Mesendoderm (in vitro differentiated cells): ENCODE measurements at regions not wholly inside any gene's neighbourhood (a gene's known extent, or its start where the extent isn't known, plus 50 kb on each side); places are given as distances from the start of the nearest gene placed in this dataset.
A peak's percentile ranks its signal among the peaks of the same experiment; 100 is the strongest.

Experiments
- DNase-seq: peaks from one replicate; pipeline ENCODE4 v3.0.0; 2013
- H2AK5ac ChIP-seq: 2 replicates; pipeline ENCODE4 v1.6.1; 2013; ENCODE audit warnings: low read length, inconsistent platforms
- H2BK120ac ChIP-seq: 2 replicates; pipeline ENCODE4 v1.6.1; 2013; ENCODE audit warnings: low read depth, mild to moderate bottlenecking, low read length, moderate library complexity, mixed read lengths
- H2BK15ac ChIP-seq: replicated peaks from 2 replicates; pipeline ENCODE4 v1.6.1; 2013; ENCODE audit warnings: low read depth, mild to moderate bottlenecking, moderate library complexity
- H2BK5ac ChIP-seq: 2 replicates; pipeline ENCODE4 v1.6.1; 2013; ENCODE audit warnings: low read length, inconsistent platforms
- H3K18ac ChIP-seq: 2 replicates; pipeline ENCODE4 v1.6.1; 2013; ENCODE audit warnings: mild to moderate bottlenecking, low read length, mixed read lengths
- H3K23ac ChIP-seq: one replicate; pipeline ENCODE4 v1.6.1; 2013; ENCODE audit warnings: low read length
- H3K27ac ChIP-seq: 2 replicates; pipeline ENCODE4 v1.5.1; 2013; ENCODE audit warnings: low read depth, mild to moderate bottlenecking, inconsistent platforms, low read length, moderate library complexity
- H3K27me3 ChIP-seq: 2 replicates; pipeline ENCODE4 v1.6.1; 2013; ENCODE audit warnings: low read length, control low read depth, mild to moderate bottlenecking, inconsistent platforms; ENCODE audit not compliant: insufficient read depth, poor library complexity
- H3K36me3 ChIP-seq: 2 replicates; pipeline ENCODE4 v1.6.1; 2013; ENCODE audit warnings: low read length, inconsistent platforms; ENCODE audit not compliant: control insufficient read depth, insufficient read depth
- H3K4ac ChIP-seq: one replicate; pipeline ENCODE4 v1.6.1; 2013; ENCODE audit warnings: low read depth, mild to moderate bottlenecking, low read length, moderate library complexity
- H3K4me1 ChIP-seq: 2 replicates; pipeline ENCODE4 v1.6.1; 2013; ENCODE audit warnings: low read depth, low read length, inconsistent platforms; ENCODE audit not compliant: control insufficient read depth
- H3K4me2 ChIP-seq: 2 replicates; pipeline ENCODE4 v1.6.1; 2013; ENCODE audit warnings: low read length
- H3K4me3 ChIP-seq: 2 replicates; pipeline ENCODE4 v1.5.1; 2013; ENCODE audit warnings: mild to moderate bottlenecking, low read length
- H3K56ac ChIP-seq: one replicate; pipeline ENCODE4 v1.6.1; 2013; ENCODE audit warnings: low read length
- H3K79me1 ChIP-seq: 2 replicates; pipeline ENCODE4 v1.6.1; 2013; ENCODE audit warnings: low read length, inconsistent platforms
- H3K79me2 ChIP-seq: 2 replicates; pipeline ENCODE4 v1.6.1; 2013; ENCODE audit warnings: mild to moderate bottlenecking, low read length; ENCODE audit not compliant: control insufficient read depth, insufficient read depth
- H3K9ac ChIP-seq: 2 replicates; pipeline ENCODE4 v1.6.1; 2013; ENCODE audit warnings: low read length, inconsistent platforms
- H4K5ac ChIP-seq: one replicate; pipeline ENCODE4 v1.6.1; 2013; ENCODE audit warnings: low read length
- H4K8ac ChIP-seq: one replicate; pipeline ENCODE4 v1.6.1; 2013; ENCODE audit warnings: low read depth, mild to moderate bottlenecking, control low read depth, low read length, moderate library complexity
- WGBS: extraction: QIAGEN DNeasy Blood & Tissue Kit; methylation state at CpG from one replicate; pipeline ENCODE4 v1.1.7; 2013; ENCODE audit warnings: low lambda C conversion rate, missing lambda C conversion rate; ENCODE audit not compliant: insufficient coverage; ENCODE audit errors: extremely low coverage; 5-methylcytosine and 5-hydroxymethylcytosine counted together

DNA sequence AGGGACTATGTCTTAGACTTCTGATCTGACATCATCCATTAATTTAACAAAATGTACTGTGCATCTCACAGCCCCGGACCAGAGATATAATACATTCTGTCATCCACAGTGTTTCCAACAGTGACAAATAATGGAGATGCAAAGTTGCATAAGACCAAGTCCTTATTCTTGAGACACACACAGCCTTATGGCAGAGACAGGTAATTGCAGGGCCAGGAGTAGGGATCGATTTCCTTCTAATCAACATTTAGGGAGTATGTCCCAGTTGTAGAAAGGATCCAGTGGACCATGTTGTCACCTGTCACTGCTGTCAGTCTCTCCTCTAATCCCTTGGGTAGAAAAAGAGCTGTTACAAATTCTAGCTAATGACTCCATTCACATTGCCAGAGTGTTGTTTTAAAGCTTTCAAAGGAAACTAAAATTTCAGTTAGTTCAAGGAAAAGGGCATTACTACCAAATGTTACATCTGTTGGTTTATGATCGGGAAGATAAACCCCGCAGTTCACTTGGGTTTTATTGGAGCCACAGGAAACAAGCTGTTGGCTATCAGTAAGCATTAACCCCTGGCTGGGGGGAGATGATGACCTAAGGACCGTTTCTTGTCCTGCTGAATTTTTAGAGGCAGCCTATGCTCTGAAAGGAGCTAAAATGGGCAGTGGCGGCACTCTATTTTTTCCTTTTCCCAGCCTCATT, 111.4 kb upstream of the ATXN1 start:
- H2BK5ac ChIP-seq = no peak overlapping the region
- H3K56ac ChIP-seq = no peak overlapping the region
- H3K4me3 ChIP-seq = no peak overlapping the region
- peaks cover 2% of the 10 kb centered on the region for H3K4me1 ChIP-seq
- no peak overlapping the region for H3K27ac ChIP-seq
- no peak overlapping the region for H4K5ac ChIP-seq
- H3K23ac ChIP-seq = no peak overlapping the region
- no peak overlapping the region for H2AK5ac ChIP-seq
- no peak overlapping the region for H3K9ac ChIP-seq
- H3K79me1 ChIP-seq = no peaks in the 10 kb centered on the region
- H4K8ac ChIP-seq = no peak overlapping the region
- no peak overlapping the region for H3K4ac ChIP-seq
- no peaks in the 10 kb centered on the region for H3K27me3 ChIP-seq
- no peak overlapping the region for H3K4me2 ChIP-seq
- H2BK15ac ChIP-seq = peak overlapping the region; percentile 2
- no peaks in the 10 kb centered on the region for H3K36me3 ChIP-seq
- H2BK120ac ChIP-seq = no peak overlapping the region
- H3K18ac ChIP-seq = no peak overlapping the region
- no CpG with 5 or more reads among the region's 6 CpGs for WGBS
- no peaks in the 10 kb centered on the region for H3K79me2 ChIP-seq
- peak; percentile 46 for DNase-seq

DNA sequence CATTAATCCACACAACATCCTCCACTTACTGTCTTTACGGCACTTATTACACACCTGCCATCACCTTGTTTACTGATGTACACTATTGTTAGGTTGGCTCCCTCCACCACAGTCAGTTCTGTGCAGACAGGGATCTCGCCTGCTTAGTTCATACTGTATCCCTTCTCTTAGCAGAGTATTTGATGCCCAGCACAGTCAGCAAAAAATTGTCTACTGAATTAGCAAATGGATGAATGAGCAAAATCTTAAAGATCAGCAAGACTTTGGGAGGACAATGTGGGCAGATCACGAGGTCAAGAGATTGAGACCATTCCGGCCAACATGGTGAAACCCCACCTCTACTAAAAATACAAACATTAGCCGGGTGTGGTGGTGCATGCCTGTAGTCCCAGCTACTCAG, 109.8 kb upstream of the ATXN1 start:
- no peak overlapping the region for H2BK120ac ChIP-seq
- H2BK5ac ChIP-seq = no peak overlapping the region
- no peak overlapping the region for H3K18ac ChIP-seq
- no peaks in the 10 kb centered on the region for H3K79me2 ChIP-seq
- no CpG with 5 or more reads among the region's 5 CpGs for WGBS
- H3K23ac ChIP-seq = no peak overlapping the region
- H3K4ac ChIP-seq = no peak overlapping the region
- H3K27me3 ChIP-seq = no peaks in the 10 kb centered on the region
- H3K27ac ChIP-seq = no peak overlapping the region
- H3K56ac ChIP-seq = no peak overlapping the region
- no peaks in the 10 kb centered on the region for H3K79me1 ChIP-seq
- H3K4me3 ChIP-seq = no peak overlapping the region
- no peak for DNase-seq
- no peak overlapping the region for H4K5ac ChIP-seq
- no peak overlapping the region for H2AK5ac ChIP-seq
- peaks cover 2% of the 10 kb centered on the region for H3K4me1 ChIP-seq
- no peak overlapping the region for H4K8ac ChIP-seq
- H2BK15ac ChIP-seq = no peak overlapping the region
- H3K4me2 ChIP-seq = no peak overlapping the region
- no peaks in the 10 kb centered on the region for H3K36me3 ChIP-seq
- H3K9ac ChIP-seq = no peak overlapping the region

DNA sequence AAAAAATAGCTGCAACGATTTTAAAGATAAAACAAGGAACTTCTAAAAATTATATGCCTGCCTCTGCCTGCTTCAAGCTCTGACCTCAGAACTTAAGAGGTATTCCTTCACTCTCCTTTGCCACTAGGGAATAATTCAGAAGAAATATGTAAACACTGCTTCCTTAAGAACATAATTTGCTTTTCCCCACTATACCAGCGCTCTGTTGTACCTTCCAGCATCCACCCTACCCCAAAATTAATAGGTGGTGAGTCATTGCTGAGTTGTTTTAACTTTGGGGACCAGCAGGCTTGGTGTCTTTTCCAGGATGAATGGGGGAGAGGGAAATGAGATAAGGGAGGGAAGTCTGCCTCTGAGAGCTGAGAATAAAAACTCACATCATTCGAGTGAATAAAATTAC, 107.7 kb upstream of the ATXN1 start:
- Histone ChIP-seq H3K27me3 (no peaks in the 10 kb centered on the region), H2BK5ac (no peak overlapping the region), H2BK120ac (no peak overlapping the region), H3K36me3 (no peaks in the 10 kb centered on the region), H3K79me2 (no peaks in the 10 kb centered on the region), H3K79me1 (no peaks in the 10 kb centered on the region), H2BK15ac (no peak overlapping the region), H2AK5ac (no peak overlapping the region), H3K27ac (no peak overlapping the region), H3K56ac (no peak overlapping the region), H3K4me3 (no peak overlapping the region), H3K4me1 (peaks cover 2% of the 10 kb centered on the region), H3K4ac (no peak overlapping the region), H3K23ac (no peak overlapping the region), H3K18ac (no peak overlapping the region), H4K8ac (no peak overlapping the region), H4K5ac (no peak overlapping the region), H3K9ac (no peak overlapping the region), H3K4me2 (no peak overlapping the region)
- DNase-seq = no peak
- no CpG with 5 or more reads among the region's 3 CpGs for WGBS

DNA sequence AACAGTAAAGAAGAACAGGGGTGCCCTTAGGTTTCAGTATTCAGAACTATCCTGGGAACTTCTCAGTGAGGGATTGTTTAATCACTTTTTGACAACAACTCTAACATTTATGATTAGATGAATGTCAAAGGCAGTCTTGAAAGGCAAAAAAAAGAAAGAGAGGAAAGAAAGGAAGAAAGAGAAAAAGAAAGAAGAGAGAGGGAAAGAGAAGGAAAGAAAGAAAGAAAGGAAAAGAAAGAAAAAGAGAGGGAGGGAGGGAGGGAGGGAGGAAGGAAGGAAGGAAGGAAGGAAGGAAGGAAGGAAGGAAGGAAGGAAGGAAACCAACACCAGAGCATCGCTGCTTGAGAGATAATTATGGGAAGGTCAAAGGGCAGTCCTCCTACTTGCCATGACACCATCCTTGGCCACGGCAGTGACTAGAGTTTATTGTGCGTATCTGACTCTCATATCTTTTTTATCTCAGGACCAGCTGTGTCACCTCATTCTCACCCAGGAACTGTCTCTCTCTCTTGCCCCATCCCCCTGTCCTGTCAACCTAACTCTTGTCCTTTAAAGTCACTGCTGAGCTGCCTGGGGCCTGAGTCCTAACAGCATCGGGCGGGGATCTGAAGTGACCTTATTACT, 96.8 kb upstream of the ATXN1 start:
- no peak overlapping the region for H3K18ac ChIP-seq
- no peak overlapping the region for H2AK5ac ChIP-seq
- no peak overlapping the region for H2BK5ac ChIP-seq
- H3K36me3 ChIP-seq = no peaks in the 10 kb centered on the region
- no peak overlapping the region for H3K9ac ChIP-seq
- H4K5ac ChIP-seq = no peak overlapping the region
- no peaks in the 10 kb centered on the region for H3K79me1 ChIP-seq
- no peak overlapping the region for H3K56ac ChIP-seq
- H4K8ac ChIP-seq = no peak overlapping the region
- DNase-seq = peak; percentile 92
- H3K4me1 ChIP-seq = no peaks in the 10 kb centered on the region
- no peaks in the 10 kb centered on the region for H3K27me3 ChIP-seq
- H2BK120ac ChIP-seq = no peak overlapping the region
- H3K23ac ChIP-seq = no peak overlapping the region
- no peaks in the 10 kb centered on the region for H3K79me2 ChIP-seq
- no peak overlapping the region for H3K4me2 ChIP-seq
- no CpG with 5 or more reads among the region's 5 CpGs for WGBS
- no peak overlapping the region for H3K4ac ChIP-seq
- no peak overlapping the region for H3K4me3 ChIP-seq
- no peak overlapping the region for H2BK15ac ChIP-seq
- H3K27ac ChIP-seq = no peak overlapping the region

DNA sequence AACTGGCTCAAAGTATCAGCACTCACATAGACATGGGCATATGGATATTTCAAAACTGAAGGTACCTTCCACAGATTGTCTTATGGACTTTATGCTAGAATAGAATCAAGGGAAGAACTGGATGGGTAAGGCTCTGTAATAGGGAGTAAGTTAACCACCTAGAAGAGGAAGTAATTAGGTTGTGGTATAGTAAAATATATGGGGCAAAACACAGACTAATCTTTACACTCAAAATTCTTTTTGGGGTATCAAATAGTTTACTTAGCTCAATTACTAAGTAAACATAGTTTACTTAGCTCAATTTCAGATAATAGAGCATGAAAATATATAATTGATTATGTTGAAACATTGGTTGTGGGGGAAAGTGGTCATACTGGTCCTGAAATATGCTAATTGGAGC, 94.2 kb upstream of the ATXN1 start:
- Histone ChIP-seq H2BK120ac (no peak overlapping the region), H3K9ac (no peak overlapping the region)

DNA sequence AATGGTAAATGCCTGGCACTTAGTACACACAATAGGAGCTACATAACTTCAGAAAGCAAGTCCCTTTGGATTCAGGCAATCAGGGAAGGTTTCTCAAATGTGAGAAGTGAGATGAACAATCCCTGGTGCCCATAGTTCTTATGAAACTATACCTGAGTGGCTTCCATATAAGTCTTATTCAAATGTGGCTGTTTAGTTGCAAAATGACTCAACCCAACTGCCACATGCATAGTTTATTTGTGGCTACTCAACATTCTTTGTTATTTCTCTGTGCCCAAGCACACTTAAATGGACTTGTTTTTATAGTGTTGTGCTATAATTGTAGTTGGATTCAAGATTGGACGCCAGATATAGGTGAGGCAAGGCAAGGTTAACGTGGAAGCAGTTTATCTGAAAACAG, 93.7 kb upstream of the ATXN1 start:
- Histone ChIP-seq H2BK120ac (no peak overlapping the region), H4K8ac (no peak overlapping the region), H2BK5ac (no peak overlapping the region), H2BK15ac (no peak overlapping the region), H2AK5ac (no peak overlapping the region), H3K27me3 (no peaks in the 10 kb centered on the region), H3K9ac (no peak overlapping the region), H3K4me2 (no peak overlapping the region), H3K4ac (no peak overlapping the region), H4K5ac (no peak overlapping the region), H3K79me2 (no peaks in the 10 kb centered on the region), H3K56ac (no peak overlapping the region), H3K27ac (no peak overlapping the region), H3K23ac (no peak overlapping the region), H3K79me1 (no peaks in the 10 kb centered on the region), H3K4me3 (no peak overlapping the region), H3K18ac (no peak overlapping the region), H3K4me1 (no peaks in the 10 kb centered on the region), H3K36me3 (no peaks in the 10 kb centered on the region)
- DNase-seq = no peak
- no CpG with 5 or more reads among the region's 2 CpGs for WGBS

More for the DNA sequence above, 94.2 kb upstream of the ATXN1 start:
- Histone ChIP-seq H3K23ac (no peak overlapping the region), H3K4me3 (no peak overlapping the region), H4K8ac (no peak overlapping the region), H3K56ac (no peak overlapping the region), H3K4ac (no peak overlapping the region), H3K4me2 (no peak overlapping the region), H3K27me3 (no peaks in the 10 kb centered on the region), H2BK15ac (no peak overlapping the region), H3K79me2 (no peaks in the 10 kb centered on the region), H3K4me1 (no peaks in the 10 kb centered on the region), H3K79me1 (no peaks in the 10 kb centered on the region), H2AK5ac (no peak overlapping the region), H3K18ac (no peak overlapping the region), H4K5ac (no peak overlapping the region), H3K36me3 (no peaks in the 10 kb centered on the region), H2BK5ac (no peak overlapping the region), H3K27ac (no peak overlapping the region)
- no peak for DNase-seq
